Astrocyte (in vitro differentiated cells and primary cell): ENCODE measurements at regions not wholly inside any gene's neighbourhood (a gene's known extent, or its start where the extent isn't known, plus 50 kb on each side); places are given as distances from the start of the nearest gene placed in this dataset.

Experiments used
- DNase-seq: peaks from one replicate; pipeline ENCODE4 v3.0.0-alpha.2; 2010; ENCODE audit warnings: low read depth
- FAIRE-seq: peaks from 2 replicates; lab custom pipeline; 2011; peaks lifted over from hg19 to GRCh38; lab: Jason Lieb, UNC
- H2AFZ ChIP-seq: 2 replicates; pipeline ENCODE4 v1.6.0; 2012; ENCODE audit warnings: low read depth, low read length, inconsistent platforms
- H3K27ac ChIP-seq: 2 replicates; pipeline ENCODE4 v1.5.1; 2011; ENCODE audit warnings: low read depth, low read length, inconsistent platforms
- H3K27me3 ChIP-seq: 2 replicates; pipeline ENCODE4 v1.6.0; 2011; ENCODE audit warnings: low read length, inconsistent platforms; ENCODE audit not compliant: insufficient read depth
- H3K36me3 ChIP-seq: 2 replicates; pipeline ENCODE4 v1.5.1; 2011; ENCODE audit warnings: low read length, inconsistent platforms; ENCODE audit not compliant: insufficient read depth
- H3K4me1 ChIP-seq: 2 replicates; pipeline ENCODE4 v1.5.1; 2011; ENCODE audit warnings: low read length, inconsistent platforms; ENCODE audit not compliant: insufficient read depth
- H3K4me2 ChIP-seq: 2 replicates; pipeline ENCODE4 v1.6.0; 2012; ENCODE audit warnings: low read length, inconsistent platforms
- H3K4me3 ChIP-seq: 2 replicates; pipeline ENCODE4 v1.5.1; 2011; ENCODE audit warnings: low read depth, mild to moderate bottlenecking, low read length, inconsistent platforms; ENCODE audit not compliant: insufficient read depth
- H3K79me2 ChIP-seq: 2 replicates; pipeline ENCODE4 v1.6.0; 2012; ENCODE audit warnings: mild to moderate bottlenecking, low read length, inconsistent platforms; ENCODE audit not compliant: insufficient read depth
- H3K9ac ChIP-seq: 2 replicates; pipeline ENCODE4 v1.6.0; 2012; ENCODE audit warnings: mild to moderate bottlenecking, low read length, inconsistent platforms
- H3K9me3 ChIP-seq: 2 replicates; pipeline ENCODE4 v1.5.1; 2012; ENCODE audit warnings: low read depth, mild to moderate bottlenecking, low read length, inconsistent platforms; ENCODE audit not compliant: insufficient read depth
- H4K20me1 ChIP-seq: 2 replicates; pipeline ENCODE4 v1.6.0; 2012; ENCODE audit warnings: low read length, inconsistent platforms; ENCODE audit not compliant: insufficient read depth
- H3K27ac Mint-ChIP-seq: one replicate; pipeline ENCODE4 v1.8.0; 2021; ENCODE audit warnings: mild to moderate bottlenecking, mixed read lengths; ENCODE audit not compliant: unreplicated experiment
- H3K27me3 Mint-ChIP-seq: one replicate; pipeline ENCODE4 v1.8.0; 2021; ENCODE audit warnings: low read depth, mixed read lengths; ENCODE audit not compliant: unreplicated experiment
- H3K36me3 Mint-ChIP-seq: one replicate; pipeline ENCODE4 v1.8.0; 2021; ENCODE audit warnings: low read depth, mixed read lengths; ENCODE audit not compliant: unreplicated experiment
- H3K4me1 Mint-ChIP-seq: one replicate; pipeline ENCODE4 v1.8.0; 2021; ENCODE audit warnings: low read depth, mixed read lengths; ENCODE audit not compliant: unreplicated experiment
- H3K4me3 Mint-ChIP-seq: one replicate; pipeline ENCODE4 v1.8.0; 2021; ENCODE audit warnings: mild to moderate bottlenecking, moderate library complexity, mixed read lengths; ENCODE audit not compliant: unreplicated experiment
- H3K9me3 Mint-ChIP-seq: one replicate; pipeline ENCODE4 v1.8.0; 2021; ENCODE audit warnings: mild to moderate bottlenecking, mixed read lengths; ENCODE audit not compliant: unreplicated experiment
- CTCF ChIP-seq: IDR thresholded peaks from 2 replicates; pipeline ENCODE4 v1.5.1; 2011; ENCODE audit warnings: low read depth, mild to moderate bottlenecking, inconsistent platforms, low read length, moderate library complexity; ENCODE audit not compliant: insufficient read depth
- EZH2 ChIP-seq: IDR thresholded peaks from 2 replicates; pipeline ENCODE4 v1.6.1; 2012; ENCODE audit warnings: mild to moderate bottlenecking, low read length, inconsistent platforms; ENCODE audit not compliant: insufficient read depth

GRCh38 chr12:20123465-20123864 is 244.9 kb upstream of the PDE3A start:
- H3K4me1 Mint-ChIP-seq: no peaks in the 10 kb centered on the region
- no peak overlapping the region for H3K4me2 ChIP-seq
- H3K27ac ChIP-seq: no peak overlapping the region
- H3K9me3 Mint-ChIP-seq: no peaks in the 10 kb centered on the region
- no peak overlapping the region for H3K27ac Mint-ChIP-seq
- TF ChIP-seq EZH2 (no peak), CTCF (no peak)
- H3K9me3 ChIP-seq: no peaks in the 10 kb centered on the region
- no peaks in the 10 kb centered on the region for H3K36me3 Mint-ChIP-seq
- H3K9ac ChIP-seq: no peak overlapping the region
- no peaks in the 10 kb centered on the region for H3K27me3 Mint-ChIP-seq
- no peaks in the 10 kb centered on the region for H3K4me1 ChIP-seq
- no peak overlapping the region for H3K4me3 ChIP-seq
- DNase-seq: no peak
- no peak overlapping the region for H3K4me3 Mint-ChIP-seq
- no peaks in the 10 kb centered on the region for H3K27me3 ChIP-seq
- FAIRE-seq: no peak
- H3K79me2 ChIP-seq: no peaks in the 10 kb centered on the region
- H3K36me3 ChIP-seq: no peaks in the 10 kb centered on the region
- no peak overlapping the region for H2AFZ ChIP-seq
- H4K20me1 ChIP-seq: no peaks in the 10 kb centered on the region

- FAIRE-seq: no peak
Observed at GRCh38 chr12:20125276-20125798, 243.0 kb upstream of the PDE3A start.

More at GRCh38 chr12:20125276-20125798, 243.0 kb upstream of the PDE3A start:
- H3K27me3 Mint-ChIP-seq: no peaks in the 10 kb centered on the region
- H3K9me3 ChIP-seq: no peaks in the 10 kb centered on the region
- H3K79me2 ChIP-seq: no peaks in the 10 kb centered on the region
- H3K36me3 Mint-ChIP-seq: no peaks in the 10 kb centered on the region
- no peak overlapping the region for H3K9ac ChIP-seq
- no peak overlapping the region for H2AFZ ChIP-seq
- TF ChIP-seq CTCF (no peak), EZH2 (no peak)
- DNase-seq: peak; percentile 8
- no peaks in the 10 kb centered on the region for H3K36me3 ChIP-seq
- H4K20me1 ChIP-seq: no peaks in the 10 kb centered on the region
- no peaks in the 10 kb centered on the region for H3K27me3 ChIP-seq
- H3K4me3 ChIP-seq: no peak overlapping the region
- no peaks in the 10 kb centered on the region for H3K9me3 Mint-ChIP-seq
- no peak overlapping the region for H3K27ac ChIP-seq
- H3K4me1 Mint-ChIP-seq: no peaks in the 10 kb centered on the region
- no peaks in the 10 kb centered on the region for H3K4me1 ChIP-seq
- no peak overlapping the region for H3K27ac Mint-ChIP-seq
- no peak overlapping the region for H3K4me2 ChIP-seq
- no peak overlapping the region for H3K4me3 Mint-ChIP-seq
